ENCODE measurements at regions not wholly inside any gene's neighbourhood (a gene's known extent, or its start where the extent isn't known, plus 50 kb on each side); places are given as distances from the start of the nearest gene placed in this dataset.

- peaks cover 30 to 48% (median 43%) of the 10 kb centered on the region in 10 experiments for H3K4me1 ChIP-seq
- H3K27ac ChIP-seq = no peak overlapping the region
- no peak overlapping the region for H3K9ac ChIP-seq
- no peaks in the 10 kb centered on the region for H4K20me1 ChIP-seq
- H3K4me2 ChIP-seq = peak overlapping the region in 10 of 11 experiments; percentile 12 to 77 (median 71); a peak in 18 of 22 replicates
- TF ChIP-seq Cebpa-rat (IDR thresholded peaks at IDR 0.05) = no peak
- H3K9me3 ChIP-seq (replicated peaks in 1 of 11) = no peaks in the 10 kb centered on the region
- H3K36me3 ChIP-seq = no peaks in the 10 kb centered on the region
- H3K27me3 ChIP-seq = no peaks in the 10 kb centered on the region
- no peak overlapping the region for H3K4me3 ChIP-seq
These were observed 127.5 kb upstream of the CPEB4 start for GRCh38 chr5:173760461-173761177.

- H3K4me2 ChIP-seq = peak overlapping the region in 9 of 11 experiments; percentile 62 to 77 (median 72); a peak in 18 of 22 replicates
- H3K9ac ChIP-seq = peak overlapping the region in 1 of 11 experiments; percentile 12; a peak in 1 of 22 replicates
- H4K20me1 ChIP-seq = no peaks in the 10 kb centered on the region
- no peak for TF ChIP-seq Cebpa-rat (IDR thresholded peaks at IDR 0.05)
- no peak overlapping the region for H3K27ac ChIP-seq
- H3K27me3 ChIP-seq = no peaks in the 10 kb centered on the region
- peaks cover 32 to 53% (median 44%) of the 10 kb centered on the region in 10 experiments for H3K4me1 ChIP-seq
- no peaks in the 10 kb centered on the region for H3K9me3 ChIP-seq (replicated peaks in 1 of 11)
- no peak overlapping the region for H3K4me3 ChIP-seq
- H3K36me3 ChIP-seq = no peaks in the 10 kb centered on the region
These were observed 127.0 kb upstream of the CPEB4 start for GRCh38 chr5:173761178-173761513.

- Histone ChIP-seq H3K9me3 (replicated peaks in 1 of 11) (no peaks in the 10 kb centered on the region), H3K4me3 (no peak overlapping the region), H4K20me1 (no peaks in the 10 kb centered on the region), H3K27ac (peak overlapping the region in 4 of 11 experiments; percentile 14 to 54 (median 28); a peak in 5 of 22 replicates), H3K4me1 (peaks cover 32 to 62% (median 49%) of the 10 kb centered on the region in 10 experiments), H3K27me3 (no peaks in the 10 kb centered on the region), H3K9ac (no peak overlapping the region), H3K36me3 (no peaks in the 10 kb centered on the region), H3K4me2 (peak overlapping the region in 10 of 11 experiments; percentile 61 to 77 (median 71); a peak in 20 of 22 replicates)
- TF ChIP-seq Cebpa-rat (IDR thresholded peaks at IDR 0.05) = no peak
These were observed 126.1 kb upstream of the CPEB4 start for GRCh38 chr5:173762045-173762444.

GRCh38 chr5:173762930-173763329 lies 125.2 kb upstream of the CPEB4 start:
- Histone ChIP-seq H3K4me2 (peak overlapping the region; percentile 32 to 77 (median 70)), H3K9ac (peak overlapping the region in 1 of 11 experiments; percentile 12; a peak in 4 of 22 replicates), H3K36me3 (no peaks in the 10 kb centered on the region), H4K20me1 (no peaks in the 10 kb centered on the region), H3K27me3 (no peaks in the 10 kb centered on the region), H3K27ac (peak overlapping the region in 7 of 11 experiments; percentile 3 to 54 (median 21); a peak in 9 of 22 replicates), H3K9me3 (replicated peaks in 1 of 11) (no peaks in the 10 kb centered on the region), H3K4me1 (peaks cover 32 to 63% (median 49%) of the 10 kb centered on the region in 10 experiments), H3K4me3 (peak overlapping the region in 1 of 10 experiments; percentile 14; a peak in 1 of 20 replicates)
- TF ChIP-seq Cebpa-rat (IDR thresholded peaks at IDR 0.05) = peak in 6 of 11 experiments; percentile 25 to 64 (median 44); a peak in 5 of 22 replicates

- Histone ChIP-seq H3K4me3 (no peak overlapping the region), H3K4me1 (peaks cover 32 to 63% (median 49%) of the 10 kb centered on the region in 10 experiments), H3K9ac (peak overlapping the region in 1 of 11 experiments; percentile 12; a peak in 2 of 22 replicates), H4K20me1 (no peaks in the 10 kb centered on the region), H3K27ac (peak overlapping the region in 7 of 11 experiments; percentile 3 to 54 (median 9); a peak in 9 of 22 replicates), H3K9me3 (replicated peaks in 1 of 11) (no peaks in the 10 kb centered on the region), H3K27me3 (no peaks in the 10 kb centered on the region), H3K36me3 (no peaks in the 10 kb centered on the region), H3K4me2 (peak overlapping the region; percentile 32 to 77 (median 70); a peak in 20 of 22 replicates)
- no peak for TF ChIP-seq Cebpa-rat (IDR thresholded peaks at IDR 0.05)
These were observed 124.7 kb upstream of the CPEB4 start for GRCh38 chr5:173763410-173763809.

GRCh38 chr5:173764332-173765028 lies 123.7 kb upstream of the CPEB4 start:
- H3K9ac ChIP-seq = no peak overlapping the region
- H3K4me2 ChIP-seq = peak overlapping the region in 8 of 11 experiments; percentile 17 to 76 (median 54); a peak in 15 of 22 replicates
- no peaks in the 10 kb centered on the region for H4K20me1 ChIP-seq
- H3K9me3 ChIP-seq (replicated peaks in 1 of 11) = no peaks in the 10 kb centered on the region
- H3K27me3 ChIP-seq = no peaks in the 10 kb centered on the region
- H3K4me3 ChIP-seq = no peak overlapping the region
- peaks cover 32 to 63% (median 49%) of the 10 kb centered on the region in 10 experiments for H3K4me1 ChIP-seq
- no peaks in the 10 kb centered on the region for H3K36me3 ChIP-seq
- H3K27ac ChIP-seq = peak overlapping the region in 4 of 11 experiments; percentile 25 to 42 (median 30); a peak in 6 of 22 replicates
- TF ChIP-seq Cebpa-rat (IDR thresholded peaks at IDR 0.05) = no peak

- Histone ChIP-seq H3K4me3 (no peak overlapping the region), H3K4me1 (peaks cover 32 to 63% (median 49%) of the 10 kb centered on the region in 10 experiments), H3K4me2 (peak overlapping the region in 8 of 11 experiments; percentile 17 to 76 (median 54); a peak in 12 of 22 replicates), H3K9ac (no peak overlapping the region), H3K36me3 (no peaks in the 10 kb centered on the region), H4K20me1 (no peaks in the 10 kb centered on the region), H3K27ac (peak overlapping the region in 2 of 11 experiments; percentile 25 to 42; a peak in 2 of 22 replicates), H3K9me3 (replicated peaks in 1 of 11) (no peaks in the 10 kb centered on the region), H3K27me3 (no peaks in the 10 kb centered on the region)
- TF ChIP-seq Cebpa-rat (IDR thresholded peaks at IDR 0.05) = no peak
These were observed 123.0 kb upstream of the CPEB4 start for GRCh38 chr5:173765029-173765644.

- Histone ChIP-seq H3K4me3 (no peak overlapping the region), H3K36me3 (no peaks in the 10 kb centered on the region), H4K20me1 (no peaks in the 10 kb centered on the region), H3K9ac (no peak overlapping the region), H3K27me3 (no peaks in the 10 kb centered on the region), H3K4me1 (peaks cover 32 to 62% (median 49%) of the 10 kb centered on the region in 10 experiments), H3K9me3 (replicated peaks in 1 of 11) (no peaks in the 10 kb centered on the region), H3K27ac (no peak overlapping the region), H3K4me2 (peak overlapping the region in 1 of 11 experiments; percentile 20; a peak in 1 of 22 replicates)
- no peak for TF ChIP-seq Cebpa-rat (IDR thresholded peaks at IDR 0.05)
These were observed 122.5 kb upstream of the CPEB4 start for GRCh38 chr5:173765661-173766060.

All from BLaER1 treated with 17β-estradiol and CSF1 and Interleukin-3, amounts not matched to agents 10 nM and 100 nM (cell line).